NCI-H1417 treated with DMSO at 0.1 percent for 48 hours (cell line): ENCODE measurements at regions not wholly inside any gene's neighbourhood (a gene's known extent, or its start where the extent isn't known, plus 50 kb on each side); places are given as distances from the start of the nearest gene placed in this dataset.

Source experiments
- DNase-seq: peaks from one replicate; lab custom pipeline; 2025; lab: John Stamatoyannopoulos, UW

DNA sequence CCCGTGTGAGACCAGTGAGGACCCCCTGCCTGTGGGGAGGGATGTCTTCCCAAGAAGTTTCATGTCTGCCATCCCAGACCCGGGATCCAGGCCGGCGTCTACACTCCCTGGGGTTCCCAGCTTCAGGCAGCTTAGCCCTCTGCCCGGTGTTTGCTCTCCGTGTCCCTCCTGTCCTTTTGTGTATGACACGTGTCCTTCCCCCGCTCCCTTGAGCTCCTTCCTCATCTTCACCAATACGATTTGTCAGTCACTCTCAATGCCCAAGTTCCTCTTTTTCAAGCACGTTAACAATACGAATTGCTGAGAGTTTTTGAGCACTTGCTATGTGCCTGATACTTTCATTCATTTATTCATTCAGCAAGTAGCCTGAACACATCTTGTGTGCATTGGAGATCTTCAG is 115.6 kb upstream of the PTPN1 start:
- no peak for DNase-seq

DNA sequence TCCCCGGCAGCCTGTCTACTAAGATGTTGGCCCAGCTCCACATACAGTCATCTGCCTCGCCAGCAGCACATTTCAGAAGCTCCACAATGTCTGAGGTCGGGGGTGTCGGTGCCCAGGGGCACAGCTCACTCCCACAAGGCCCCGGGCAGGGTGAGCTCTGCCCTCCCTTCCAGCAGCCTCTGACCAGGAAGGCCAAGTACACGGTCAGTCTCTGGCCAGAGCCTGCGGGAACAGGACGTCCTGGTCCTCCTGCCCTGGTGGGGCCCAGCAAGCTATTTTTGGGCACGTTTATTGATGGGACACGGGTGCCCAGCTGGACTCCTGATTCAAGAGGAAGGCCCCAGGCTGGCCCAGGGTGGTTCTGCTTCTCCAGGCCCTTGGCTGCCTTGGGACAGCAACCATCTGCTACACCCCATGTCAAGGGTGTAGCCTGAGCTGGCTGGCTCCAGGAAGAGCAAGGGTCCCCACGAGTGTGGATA is 114.9 kb upstream of the PTPN1 start:
- no peak for DNase-seq

DNA sequence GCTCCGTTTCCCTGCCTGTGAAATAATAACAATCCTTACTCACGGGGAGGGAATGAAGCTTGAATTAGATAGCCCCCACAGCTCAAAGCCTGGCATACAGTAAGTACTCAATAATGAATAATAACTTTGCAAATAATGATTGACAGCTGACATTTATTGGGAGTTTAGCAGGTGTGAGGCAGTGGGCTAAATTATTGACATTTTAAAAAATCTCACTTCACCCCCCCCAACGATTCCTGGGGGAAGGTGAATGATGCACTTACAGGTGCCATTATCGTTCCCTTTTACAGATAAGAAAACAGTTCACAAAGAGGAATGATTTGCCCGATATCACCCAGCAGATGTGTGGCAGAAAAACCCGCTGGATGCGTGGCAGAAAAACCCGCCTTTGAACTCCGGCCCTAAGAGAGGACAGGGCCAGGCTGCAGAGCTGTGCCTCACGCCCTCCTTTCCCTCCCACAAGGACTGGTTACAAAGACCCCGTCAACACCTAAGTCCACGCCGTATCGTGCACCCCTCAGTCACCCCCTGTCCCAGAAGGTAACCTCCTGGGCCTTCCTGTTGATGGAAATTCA is 114.2 kb upstream of the PTPN1 start:
- no peak for DNase-seq

DNA sequence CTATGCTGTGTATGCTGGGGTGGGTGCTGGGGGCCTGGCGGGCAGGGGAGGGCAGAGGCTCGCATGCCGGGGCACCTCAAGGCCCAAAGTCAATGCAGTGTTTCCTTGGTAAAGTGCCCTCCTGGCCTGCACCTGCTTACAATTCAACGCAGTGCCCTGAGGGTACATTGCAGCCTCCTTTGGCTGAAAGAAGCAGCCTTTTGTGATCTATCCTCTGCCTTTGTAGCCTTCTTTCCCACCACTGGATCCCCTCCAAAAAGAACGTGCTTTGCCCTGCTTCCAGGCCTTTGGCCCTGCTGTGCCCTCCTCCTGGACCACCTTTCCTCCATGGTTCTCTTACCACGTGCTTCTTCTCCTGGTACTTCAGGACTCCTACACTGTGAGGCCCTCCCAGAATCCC is 113.6 kb upstream of the PTPN1 start:
- no peak for DNase-seq

DNA sequence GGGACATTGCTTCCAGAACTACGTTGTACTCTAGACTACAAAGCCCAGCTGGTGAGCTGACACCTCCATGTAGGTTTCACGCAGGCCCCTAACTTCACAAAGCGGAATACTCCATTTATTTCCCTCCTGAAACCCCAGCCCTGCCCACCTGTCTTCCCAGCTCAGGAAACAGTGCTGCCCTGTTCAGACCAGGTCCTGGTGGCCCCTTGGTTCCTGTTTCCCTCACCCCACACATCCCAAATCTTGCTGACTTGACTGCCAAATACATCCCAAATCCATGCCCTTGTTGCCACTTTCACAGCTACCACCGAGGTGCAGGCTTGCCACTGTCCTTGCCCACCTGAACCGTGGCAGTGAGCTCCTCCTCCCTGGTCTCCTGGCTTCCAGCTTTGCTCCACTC is 113.1 kb upstream of the PTPN1 start:
- no peak for DNase-seq

DNA sequence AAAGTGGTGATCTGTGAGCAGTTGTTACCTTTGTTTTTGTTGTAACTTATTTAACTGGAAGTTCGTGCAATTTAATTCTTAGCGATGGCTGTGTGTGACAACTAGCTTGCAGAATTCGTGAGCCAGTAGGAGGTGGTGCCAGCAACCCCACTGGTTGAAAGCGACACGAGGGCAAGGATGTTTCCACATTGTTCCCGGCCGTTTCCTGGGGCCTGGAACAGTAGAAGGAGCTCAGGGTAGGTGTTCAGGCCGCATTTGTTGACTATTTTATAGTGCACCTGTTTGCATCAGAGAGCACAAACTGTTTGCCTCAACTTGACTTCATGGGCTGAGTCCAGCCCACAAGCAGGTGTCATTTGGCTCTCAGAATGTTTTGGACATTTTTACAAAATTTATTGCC is 112.1 kb upstream of the PTPN1 start:
- DNase-seq, result no peak

- DNase-seq, result no peak
These were observed 111.7 kb upstream of the PTPN1 start for GRCh38 chr20:50398471-50398820.

DNA sequence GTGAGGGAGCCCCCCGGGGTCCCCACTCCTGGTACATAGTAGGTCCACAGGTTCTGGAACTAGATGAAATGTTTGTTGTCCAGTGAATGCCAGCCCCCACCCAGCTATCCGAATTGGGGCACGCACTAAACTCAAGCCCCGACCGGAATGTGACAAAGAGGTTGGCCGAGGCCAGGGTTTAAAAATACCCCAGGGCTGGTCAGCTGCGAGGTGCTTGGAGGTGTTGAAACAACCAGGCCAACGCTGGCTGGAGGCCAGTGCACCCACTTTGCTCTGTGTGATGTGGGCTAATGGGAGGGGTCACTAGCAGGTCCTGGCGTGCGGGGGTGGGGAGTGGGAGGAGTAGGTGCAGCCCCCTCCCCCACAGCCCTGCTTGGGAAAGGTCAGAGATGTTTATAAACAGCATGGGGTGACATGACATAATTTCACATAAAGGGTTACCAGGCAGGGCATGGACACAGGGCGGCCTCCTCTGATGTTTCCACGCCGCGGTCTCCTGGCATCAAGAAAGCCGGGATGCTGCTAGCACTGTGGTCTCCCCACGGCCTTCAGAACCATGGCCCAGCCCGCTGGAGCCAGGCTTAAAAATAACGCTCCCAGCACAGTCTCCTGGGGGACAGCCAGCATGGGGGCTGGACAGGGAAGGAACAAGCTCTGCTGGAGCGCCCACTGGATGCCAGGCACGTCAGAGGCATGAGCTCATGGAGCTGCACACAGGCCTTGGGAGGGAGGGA is 111.2 kb upstream of the PTPN1 start:
- DNase-seq, result no peak

DNA sequence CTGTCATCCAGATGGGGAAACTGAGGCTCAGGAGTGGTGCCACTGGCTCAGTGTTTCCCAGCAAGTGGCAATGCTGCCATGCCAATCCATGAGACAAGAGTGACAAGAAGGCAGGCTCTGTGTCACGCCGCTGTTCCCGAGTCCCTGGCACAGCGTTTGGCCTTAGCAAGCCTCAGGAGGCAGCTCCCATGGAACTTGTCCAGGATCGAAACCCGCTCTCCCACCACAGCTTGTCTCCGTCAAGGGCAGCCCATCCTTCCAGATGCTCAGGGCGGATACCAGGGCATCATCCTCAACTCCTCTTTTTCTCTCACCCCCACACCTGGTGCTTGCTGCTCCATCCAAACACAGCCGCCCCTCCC is 110.6 kb upstream of the PTPN1 start:
- no peak for DNase-seq

- no peak for DNase-seq
These were observed 110.1 kb upstream of the PTPN1 start for GRCh38 chr20:50399917-50400704.

GRCh38 chr20:50400705-50401586 is 109.2 kb upstream of the PTPN1 start:
- no peak for DNase-seq

GRCh38 chr20:50401587-50402418 is 108.4 kb upstream of the PTPN1 start:
- DNase-seq, result no peak

DNA sequence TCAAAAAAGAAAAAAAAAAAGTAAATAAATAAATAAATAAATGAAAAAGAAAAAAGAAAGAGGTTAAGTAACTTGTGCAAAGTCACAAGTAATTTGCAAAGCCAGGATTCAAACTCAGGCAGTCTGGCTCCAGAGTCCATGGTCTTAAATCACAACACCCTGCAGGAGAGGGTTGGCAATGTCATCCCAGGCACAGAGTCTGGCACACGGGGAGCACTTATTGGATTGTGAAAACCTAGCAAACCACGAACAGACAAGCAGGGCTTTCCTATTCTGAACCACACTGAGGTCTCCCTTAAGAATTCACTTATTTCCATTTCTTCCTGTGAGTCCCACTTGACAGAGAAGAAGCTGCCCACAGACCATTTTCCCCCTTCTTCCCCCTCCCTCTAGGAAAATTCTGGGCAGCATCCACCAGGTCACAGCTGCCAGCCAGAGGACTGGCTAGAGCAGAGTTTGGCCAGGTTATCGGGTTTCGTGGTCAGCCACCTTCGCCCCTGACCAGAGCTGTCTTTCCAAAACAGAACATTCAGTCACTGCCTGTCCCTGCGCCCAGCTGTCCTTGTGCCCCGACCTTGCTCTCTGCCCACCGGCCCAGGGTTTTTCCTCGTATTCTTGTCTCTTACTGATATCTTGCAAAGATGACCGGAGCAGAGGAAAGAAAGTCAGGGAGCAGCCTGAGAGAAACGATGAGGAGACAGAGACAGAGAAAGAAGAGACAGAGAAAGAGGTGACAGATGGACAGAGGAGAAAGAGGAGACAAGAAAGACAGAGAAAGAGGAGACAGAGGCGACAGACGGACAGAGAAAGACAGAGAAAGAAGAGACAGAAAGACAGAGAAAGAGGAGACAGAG is 106.4 kb upstream of the PTPN1 start:
- no peak for DNase-seq

- DNase-seq, result no peak
These were observed 105.6 kb upstream of the PTPN1 start for GRCh38 chr20:50404419-50405234.

DNA sequence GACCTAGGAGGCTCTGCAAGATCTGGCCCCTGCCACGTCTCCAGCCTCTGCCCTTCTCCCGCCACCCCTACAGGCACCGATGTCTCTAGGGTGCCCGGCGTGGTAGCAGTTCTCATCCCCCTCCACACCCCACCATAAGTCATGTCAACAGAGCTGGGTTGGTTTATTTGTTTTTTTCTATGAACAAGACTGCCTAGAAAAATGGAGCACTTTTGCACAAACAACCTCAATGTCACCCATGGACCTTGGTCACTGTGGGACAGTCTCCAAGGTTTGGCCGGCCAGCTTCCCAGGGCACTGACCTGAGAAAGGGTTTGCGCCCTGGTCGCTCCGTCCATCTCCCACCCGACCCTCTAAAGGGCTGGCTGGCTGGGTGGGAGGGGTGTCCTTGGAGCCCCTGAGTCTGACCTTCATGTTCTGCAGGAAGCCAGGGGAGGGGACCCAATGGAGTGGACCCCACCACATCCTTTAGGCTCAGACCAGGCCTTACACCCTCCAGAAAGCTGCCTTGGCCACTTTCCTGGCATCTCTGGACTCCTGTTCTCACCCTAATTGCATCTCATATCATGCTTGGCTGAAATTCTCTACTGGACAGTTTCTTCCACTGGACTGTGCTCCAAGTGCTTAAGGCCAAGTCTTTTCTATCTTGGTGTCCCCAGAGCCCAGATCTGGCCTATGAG is 104.8 kb upstream of the PTPN1 start:
- no peak for DNase-seq

- no peak for DNase-seq
These were observed 104.1 kb upstream of the PTPN1 start for GRCh38 chr20:50405915-50406609.

DNA sequence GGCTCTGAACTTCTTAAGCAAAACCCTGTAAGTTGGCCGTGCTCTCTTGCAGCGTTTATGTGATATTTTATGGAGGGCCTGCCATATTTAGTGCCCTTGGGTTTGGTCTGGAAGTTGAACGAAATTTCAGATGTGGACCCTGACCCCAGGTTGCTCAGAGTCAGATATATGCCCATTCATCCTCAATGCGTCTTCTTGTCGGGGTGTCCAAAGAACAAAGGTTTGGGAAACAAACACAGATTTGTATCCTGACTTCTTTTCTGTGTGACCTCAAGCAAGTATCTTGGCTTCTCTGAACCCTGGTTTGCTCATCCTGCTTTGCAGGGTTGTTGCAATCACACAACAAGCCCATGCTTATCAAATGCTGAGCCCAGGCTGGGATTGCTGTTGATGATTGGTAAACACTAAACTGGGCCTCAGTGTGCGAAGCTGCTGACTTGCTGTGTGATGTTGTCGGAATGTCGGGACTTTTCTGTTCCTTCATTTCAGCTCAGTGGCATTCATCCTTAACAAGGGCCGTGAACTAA is 103.5 kb upstream of the PTPN1 start:
- DNase-seq, result no peak
